ENCODE measurements at regions not wholly inside any gene's neighbourhood (a gene's known extent, or its start where the extent isn't known, plus 50 kb on each side); places are given as distances from the start of the nearest gene placed in this dataset.
"Not testable (repeated sequence)": the region's sequence is repeated elsewhere in the genome, so short reads cannot be mapped to it uniquely, and the experiment has no call there.

DNA sequence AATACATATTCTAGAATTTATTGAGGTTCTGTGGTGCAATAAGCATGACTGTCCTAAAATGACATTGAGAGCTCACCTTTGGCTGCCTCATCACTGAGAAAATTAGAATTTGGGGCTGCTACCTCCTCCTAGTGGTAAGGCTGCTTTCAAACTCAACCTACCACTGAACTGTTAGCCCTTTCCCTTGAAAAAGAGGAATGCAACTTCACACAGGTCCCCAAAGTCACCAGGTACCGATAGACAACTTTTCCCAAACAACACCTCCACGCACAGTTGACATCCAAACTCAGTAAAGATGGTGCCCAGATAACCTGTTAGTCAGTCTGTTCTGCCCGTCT lies 75.9 kb upstream of the SCIN start:
- Histone ChIP-seq H3K27me3 (replicated peaks; ENCODE audit: control insufficient read depth, insufficient read depth, low read length) (no peaks in the 10 kb centered on the region), H3K36me3 (ENCODE audit: control insufficient read depth, insufficient read depth, low read length) (no peaks in the 10 kb centered on the region), H3K4me3 (replicated peaks; ENCODE audit: low read depth, low read length) (no peak overlapping the region)
- no peak for DNase-seq (ENCODE audit: extremely low read depth, insufficient read length)
- TF ChIP-seq, protein P1, sequence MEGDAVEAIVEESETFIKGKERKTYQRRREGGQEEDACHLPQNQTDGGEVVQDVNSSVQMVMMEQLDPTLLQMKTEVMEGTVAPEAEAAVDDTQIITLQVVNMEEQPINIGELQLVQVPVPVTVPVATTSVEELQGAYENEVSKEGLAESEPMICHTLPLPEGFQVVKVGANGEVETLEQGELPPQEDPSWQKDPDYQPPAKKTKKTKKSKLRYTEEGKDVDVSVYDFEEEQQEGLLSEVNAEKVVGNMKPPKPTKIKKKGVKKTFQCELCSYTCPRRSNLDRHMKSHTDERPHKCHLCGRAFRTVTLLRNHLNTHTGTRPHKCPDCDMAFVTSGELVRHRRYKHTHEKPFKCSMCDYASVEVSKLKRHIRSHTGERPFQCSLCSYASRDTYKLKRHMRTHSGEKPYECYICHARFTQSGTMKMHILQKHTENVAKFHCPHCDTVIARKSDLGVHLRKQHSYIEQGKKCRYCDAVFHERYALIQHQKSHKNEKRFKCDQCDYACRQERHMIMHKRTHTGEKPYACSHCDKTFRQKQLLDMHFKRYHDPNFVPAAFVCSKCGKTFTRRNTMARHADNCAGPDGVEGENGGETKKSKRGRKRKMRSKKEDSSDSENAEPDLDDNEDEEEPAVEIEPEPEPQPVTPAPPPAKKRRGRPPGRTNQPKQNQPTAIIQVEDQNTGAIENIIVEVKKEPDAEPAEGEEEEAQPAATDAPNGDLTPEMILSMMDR (IDR thresholded peaks at IDR 0.05; ENCODE audit: insufficient read depth, low read length, poor library complexity, severe bottlenecking) = peak; percentile 38

DNA sequence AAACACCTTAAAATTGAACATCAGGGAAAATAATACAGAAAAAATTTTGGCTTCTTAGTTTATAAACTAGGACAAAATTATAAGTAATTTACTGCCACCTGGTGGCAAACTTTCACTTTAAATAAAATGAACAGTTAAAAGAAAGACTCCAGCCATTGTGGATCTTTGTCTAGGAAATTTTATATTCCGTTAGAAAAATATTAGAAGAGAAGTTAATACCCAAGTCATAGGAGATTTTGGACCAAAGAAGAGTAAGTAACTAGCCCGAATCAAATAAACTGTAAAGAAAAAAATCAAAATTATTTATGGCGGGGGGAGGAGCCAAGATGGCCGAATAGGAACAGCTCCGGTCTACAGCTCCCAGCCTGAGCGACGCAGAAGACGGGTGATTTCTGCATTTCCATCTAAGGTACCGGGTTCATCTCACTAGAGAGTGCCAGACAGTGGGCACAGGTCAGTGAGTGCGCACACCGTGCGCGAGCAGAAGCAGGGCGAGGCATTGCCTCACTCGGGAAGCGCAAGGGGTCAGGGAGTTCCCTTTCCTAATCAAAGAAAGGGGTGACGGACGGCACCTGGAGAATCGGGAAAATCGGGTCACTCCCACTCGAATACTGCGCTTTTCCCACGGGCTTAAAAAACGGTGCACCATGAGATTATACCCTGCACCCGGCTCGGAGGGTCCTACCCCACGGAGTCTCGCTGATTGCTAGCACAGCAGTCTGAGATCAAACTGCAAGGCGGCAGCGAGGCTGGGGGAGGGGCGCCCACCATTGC lies 73.4 kb upstream of the SCIN start:
- TF ChIP-seq, protein P1 (IDR thresholded peaks at IDR 0.05; ENCODE audit: insufficient read depth, low read length, poor library complexity, severe bottlenecking) = peak; percentile 17
- not testable (repeated sequence) for H3K36me3 ChIP-seq (ENCODE audit: control insufficient read depth, insufficient read depth, low read length); DNase-seq (ENCODE audit: extremely low read depth, insufficient read length); H3K4me3 ChIP-seq (replicated peaks; ENCODE audit: low read depth, low read length); H3K27me3 ChIP-seq (replicated peaks; ENCODE audit: control insufficient read depth, insufficient read depth, low read length)

DNA sequence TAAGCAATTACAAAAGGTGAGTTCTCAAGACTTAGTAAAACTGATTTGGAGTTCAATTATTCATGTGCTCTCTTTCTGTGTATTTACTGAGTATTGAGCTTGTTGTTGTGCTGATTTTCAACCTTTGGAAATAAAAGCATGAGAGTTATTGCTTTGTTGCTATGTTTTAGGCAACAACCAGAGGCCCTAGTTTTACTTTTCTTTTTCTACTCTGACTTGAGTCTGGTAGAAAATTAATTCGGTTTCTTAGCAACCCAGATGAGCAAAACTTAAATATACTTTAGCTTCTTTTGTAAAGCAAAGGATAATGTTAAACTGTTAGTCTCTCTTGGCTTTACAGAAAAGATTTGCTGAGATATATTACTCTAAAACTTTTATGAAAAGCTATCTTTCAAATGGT lies 66.4 kb upstream of the SCIN start:
- TF ChIP-seq, protein P1 (IDR thresholded peaks at IDR 0.05; ENCODE audit: insufficient read depth, low read length, poor library complexity, severe bottlenecking) = no peak
- no peak for DNase-seq (ENCODE audit: extremely low read depth, insufficient read length)
- no peaks in the 10 kb centered on the region for H3K36me3 ChIP-seq (ENCODE audit: control insufficient read depth, insufficient read depth, low read length)
- H3K27me3 ChIP-seq (replicated peaks; ENCODE audit: control insufficient read depth, insufficient read depth, low read length) = no peaks in the 10 kb centered on the region
- no peak overlapping the region for H3K4me3 ChIP-seq (replicated peaks; ENCODE audit: low read depth, low read length)

DNA sequence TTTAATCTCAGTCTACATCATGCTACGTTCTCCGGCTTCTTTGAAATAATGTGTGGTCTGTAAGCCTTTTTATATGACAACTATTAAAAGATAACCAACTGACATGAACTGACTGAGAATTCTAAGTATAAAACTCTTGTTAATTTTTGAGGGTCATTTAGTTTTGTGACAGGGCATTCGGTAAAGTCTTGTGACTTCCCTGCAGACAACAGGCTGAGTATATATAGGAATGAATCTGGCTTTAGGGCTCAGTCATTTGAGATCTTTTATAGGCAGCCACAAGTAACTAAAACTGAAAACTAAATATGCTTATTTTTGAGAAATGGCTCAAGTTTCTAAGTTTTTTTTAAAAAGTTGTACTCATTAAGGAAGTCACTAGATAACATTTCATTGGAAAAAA lies 62.5 kb upstream of the SCIN start:
- Histone ChIP-seq H3K27me3 (replicated peaks; ENCODE audit: control insufficient read depth, insufficient read depth, low read length) (no peaks in the 10 kb centered on the region), H3K4me3 (replicated peaks; ENCODE audit: low read depth, low read length) (no peak overlapping the region), H3K36me3 (ENCODE audit: control insufficient read depth, insufficient read depth, low read length) (no peaks in the 10 kb centered on the region)
- TF ChIP-seq, protein P1 (IDR thresholded peaks at IDR 0.05; ENCODE audit: insufficient read depth, low read length, poor library complexity, severe bottlenecking) = no peak
- DNase-seq (ENCODE audit: extremely low read depth, insufficient read length) = no peak

DNA sequence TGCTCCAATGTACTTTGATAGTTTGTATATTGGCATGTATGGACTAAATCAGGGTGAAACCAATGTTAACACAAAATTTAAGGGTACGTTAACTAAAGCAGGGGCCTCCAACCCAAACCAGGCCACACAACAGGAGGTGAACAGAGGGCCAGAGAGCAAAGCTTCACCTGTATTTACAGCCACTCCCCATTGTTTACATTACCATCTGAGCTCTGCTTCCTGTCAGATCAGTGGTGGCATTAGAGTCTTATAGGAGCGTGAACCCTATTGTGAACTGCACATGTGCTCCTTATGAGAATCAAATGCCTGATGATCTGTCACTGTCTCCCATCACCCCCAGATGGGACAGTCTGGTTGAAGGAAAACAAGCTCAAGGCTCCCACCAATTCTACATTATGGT lies 62.0 kb upstream of the SCIN start:
- Histone ChIP-seq H3K4me3 (replicated peaks; ENCODE audit: low read depth, low read length) (no peak overlapping the region), H3K27me3 (replicated peaks; ENCODE audit: control insufficient read depth, insufficient read depth, low read length) (no peaks in the 10 kb centered on the region), H3K36me3 (ENCODE audit: control insufficient read depth, insufficient read depth, low read length) (no peaks in the 10 kb centered on the region)
- TF ChIP-seq, protein P1 (IDR thresholded peaks at IDR 0.05; ENCODE audit: insufficient read depth, low read length, poor library complexity, severe bottlenecking) = no peak
- no peak for DNase-seq (ENCODE audit: extremely low read depth, insufficient read length)

DNA sequence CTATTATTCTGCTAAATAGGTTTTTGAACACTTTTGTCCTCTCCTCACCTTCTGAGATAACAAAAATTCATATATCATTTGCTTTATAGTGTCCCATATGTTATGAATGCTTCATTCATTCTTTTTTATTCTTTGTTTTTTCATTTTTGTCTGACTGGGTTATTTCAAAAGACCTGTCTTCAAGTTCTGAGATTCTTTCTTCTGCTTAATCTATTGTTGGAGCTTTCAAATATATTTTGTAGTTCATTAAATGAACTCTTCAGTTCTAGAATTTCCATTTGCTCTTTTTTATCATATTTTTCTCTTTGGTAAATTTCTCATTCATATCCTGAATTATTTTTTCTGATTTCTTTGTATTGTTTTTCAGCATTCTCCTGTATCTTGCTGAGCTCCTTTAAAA lies 53.1 kb upstream of the SCIN start:
- H3K27me3 ChIP-seq (replicated peaks; ENCODE audit: control insufficient read depth, insufficient read depth, low read length) = no peaks in the 10 kb centered on the region
- DNase-seq (ENCODE audit: extremely low read depth, insufficient read length) = no peak
- no peaks in the 10 kb centered on the region for H3K36me3 ChIP-seq (ENCODE audit: control insufficient read depth, insufficient read depth, low read length)
- H3K4me3 ChIP-seq (replicated peaks; ENCODE audit: low read depth, low read length) = no peak overlapping the region
- TF ChIP-seq, protein P1 (IDR thresholded peaks at IDR 0.05; ENCODE audit: insufficient read depth, low read length, poor library complexity, severe bottlenecking) = no peak

Data from GM06990 (cell line).